Fibroblast of pulmonary artery (primary cell): ENCODE measurements at regions not wholly inside any gene's neighbourhood (a gene's known extent, or its start where the extent isn't known, plus 50 kb on each side); places are given as distances from the start of the nearest gene placed in this dataset.
A peak's percentile ranks its signal among the peaks of the same experiment; 100 is the strongest.

Source experiments
- DNase-seq: peaks from one replicate; pipeline ENCODE4 v3.0.0-alpha.2; 2010; ENCODE audit warnings: low read depth
- H3K4me3 ChIP-seq: replicated peaks from 2 replicates; pipeline ENCODE4 v1.5.1; 2011; ENCODE audit warnings: low read depth, mild to moderate bottlenecking, control low read depth, low read length, moderate library complexity
- TF ChIP-seq, protein P1 (sequence below): IDR thresholded peaks from 2 replicates; pipeline ENCODE4 v1.5.1; 2011; ENCODE audit warnings: mild to moderate bottlenecking, control low read depth, low read length, inconsistent platforms; ENCODE audit errors: missing control alignments

DNA sequence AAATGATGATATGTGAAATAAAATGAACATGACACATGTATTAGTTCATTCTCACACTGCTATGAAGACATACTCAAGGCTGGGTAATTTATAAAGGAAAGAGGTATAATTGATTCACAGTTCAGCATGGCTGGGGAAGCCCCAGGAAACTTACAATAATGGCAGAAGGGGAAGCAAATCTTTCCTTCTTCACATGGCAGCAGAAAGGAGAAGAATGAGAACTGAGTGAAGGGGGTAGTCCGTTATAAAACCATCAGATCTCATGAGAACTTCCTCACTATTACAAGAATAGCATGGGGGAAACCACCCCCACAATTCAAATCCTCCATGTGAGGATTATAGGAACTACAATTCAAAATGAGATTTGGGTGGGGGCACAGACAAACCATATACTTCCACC, 243.9 kb upstream of the GYPA start:
- no peak for DNase-seq
- TF ChIP-seq, protein P1, sequence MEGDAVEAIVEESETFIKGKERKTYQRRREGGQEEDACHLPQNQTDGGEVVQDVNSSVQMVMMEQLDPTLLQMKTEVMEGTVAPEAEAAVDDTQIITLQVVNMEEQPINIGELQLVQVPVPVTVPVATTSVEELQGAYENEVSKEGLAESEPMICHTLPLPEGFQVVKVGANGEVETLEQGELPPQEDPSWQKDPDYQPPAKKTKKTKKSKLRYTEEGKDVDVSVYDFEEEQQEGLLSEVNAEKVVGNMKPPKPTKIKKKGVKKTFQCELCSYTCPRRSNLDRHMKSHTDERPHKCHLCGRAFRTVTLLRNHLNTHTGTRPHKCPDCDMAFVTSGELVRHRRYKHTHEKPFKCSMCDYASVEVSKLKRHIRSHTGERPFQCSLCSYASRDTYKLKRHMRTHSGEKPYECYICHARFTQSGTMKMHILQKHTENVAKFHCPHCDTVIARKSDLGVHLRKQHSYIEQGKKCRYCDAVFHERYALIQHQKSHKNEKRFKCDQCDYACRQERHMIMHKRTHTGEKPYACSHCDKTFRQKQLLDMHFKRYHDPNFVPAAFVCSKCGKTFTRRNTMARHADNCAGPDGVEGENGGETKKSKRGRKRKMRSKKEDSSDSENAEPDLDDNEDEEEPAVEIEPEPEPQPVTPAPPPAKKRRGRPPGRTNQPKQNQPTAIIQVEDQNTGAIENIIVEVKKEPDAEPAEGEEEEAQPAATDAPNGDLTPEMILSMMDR: no peak
- no peak overlapping the region for H3K4me3 ChIP-seq

- peak; percentile 95 for DNase-seq
- no peak overlapping the region for H3K4me3 ChIP-seq
- TF ChIP-seq, protein P1: no peak
Observed at GRCh38 chr4:144399927-144400326, 246.0 kb upstream of the HHIP start.

GRCh38 chr4:144402176-144402575, 243.8 kb upstream of the HHIP start:
- no peak for DNase-seq
- H3K4me3 ChIP-seq: no peak overlapping the region
- TF ChIP-seq, protein P1: no peak

- no peak overlapping the region for H3K4me3 ChIP-seq
- no peak for DNase-seq
- TF ChIP-seq, protein P1: no peak
Observed at GRCh38 chr4:144402999-144403398, 243.0 kb upstream of the HHIP start.

GRCh38 chr4:144403893-144404292, 242.1 kb upstream of the HHIP start:
- no peak overlapping the region for H3K4me3 ChIP-seq
- TF ChIP-seq, protein P1: no peak
- DNase-seq: no peak

DNA sequence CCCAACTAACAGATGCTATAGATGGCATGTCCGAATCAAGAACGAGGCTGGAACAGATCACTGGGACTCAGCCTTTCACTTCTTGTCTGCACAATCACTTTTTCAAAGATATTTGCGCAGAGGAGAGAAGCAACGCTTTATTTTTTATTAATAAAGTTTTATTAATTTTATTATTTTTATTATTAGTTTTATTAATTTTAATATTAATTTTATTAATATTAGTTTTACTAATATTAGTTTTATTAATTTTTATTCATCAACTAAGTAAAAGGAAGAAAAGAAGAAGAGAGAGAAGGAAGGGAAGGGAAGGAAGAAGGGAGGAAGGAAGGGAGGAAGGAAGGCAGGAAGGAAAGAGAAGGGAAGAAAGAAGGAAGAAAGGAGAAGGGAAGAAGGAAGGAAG, 236.4 kb upstream of the HHIP start:
- DNase-seq: no peak
- no peak overlapping the region for H3K4me3 ChIP-seq
- TF ChIP-seq, protein P1: no peak

GRCh38 chr4:144410230-144410783, 235.6 kb upstream of the HHIP start:
- TF ChIP-seq, protein P1: no peak
- DNase-seq: no peak

More at GRCh38 chr4:144410230-144410783, 235.6 kb upstream of the HHIP start:
- no peak overlapping the region for H3K4me3 ChIP-seq
